IMR-90 (cell line): ENCODE measurements at regions not wholly inside any gene's neighbourhood (a gene's known extent, or its start where the extent isn't known, plus 50 kb on each side); places are given as distances from the start of the nearest gene placed in this dataset.

Source experiments
- BHLHE40 ChIP-seq: fragments of 150-350 bp; IDR thresholded peaks from 2 replicates; pipeline ENCODE4 v1.6.1; 2016; ENCODE audit warnings: mild to moderate bottlenecking, low read depth, low read length
- CTCF ChIP-seq: conservative IDR thresholded peaks from 2 replicates; pipeline ENCODE4 v1.5.1; 2012; ENCODE audit warnings: mild to moderate bottlenecking, low read depth, low read length, improper control_type of control experiment
- ELK1 ChIP-seq: fragments of 150-350 bp; IDR thresholded peaks from 2 replicates; pipeline ENCODE4 v1.6.1; 2016; ENCODE audit warnings: low read depth, mild to moderate bottlenecking, low read length, moderate library complexity, borderline replicate concordance
- MAFK ChIP-seq: IDR thresholded peaks from 2 replicates; pipeline ENCODE4 v1.6.1; 2012; ENCODE audit warnings: low read depth, low read length, improper control_type of control experiment
- MXI1 ChIP-seq: IDR thresholded peaks from 2 replicates; pipeline ENCODE4 v1.6.1; 2012; ENCODE audit warnings: low read depth, mild to moderate bottlenecking, low read length, moderate library complexity, borderline replicate concordance
- POLR2A ChIP-seq: IDR thresholded peaks from 2 replicates; pipeline ENCODE4 v1.6.1; 2012; ENCODE audit warnings: mild to moderate bottlenecking, low read depth, low read length
- RAD21 ChIP-seq: IDR thresholded peaks from 2 replicates; pipeline ENCODE4 v1.6.1; 2012; ENCODE audit warnings: low read length, improper control_type of control experiment
- RCOR1 ChIP-seq: IDR thresholded peaks from 2 replicates; pipeline ENCODE4 v1.6.1; 2012; ENCODE audit warnings: mild to moderate bottlenecking, low read length, improper control_type of control experiment; ENCODE audit not compliant: insufficient replicate concordance
- RFX5 ChIP-seq: IDR thresholded peaks from 2 replicates; pipeline ENCODE4 v1.8.0; 2012; ENCODE audit warnings: low read depth, mild to moderate bottlenecking, low read length, moderate library complexity
- SMC3 ChIP-seq: fragments of 150-350 bp; IDR thresholded peaks from 2 replicates; pipeline ENCODE4 v1.6.1; 2016; ENCODE audit warnings: low read depth, mild to moderate bottlenecking, antibody characterized with exemption, low read length, moderate library complexity
- USF2 ChIP-seq: fragments of 150-350 bp; IDR thresholded peaks from 2 replicates; pipeline ENCODE4 v1.6.1; 2017; ENCODE audit warnings: mild to moderate bottlenecking, antibody characterized with exemption, low read length, low read depth

- TF ChIP-seq RFX5, result no peak
- no peak for TF ChIP-seq CTCF
- TF ChIP-seq SMC3, result no peak
- no peak for TF ChIP-seq ELK1
- no peak for TF ChIP-seq POLR2A
- TF ChIP-seq MXI1, result no peak
- no peak for TF ChIP-seq USF2
- no peak for TF ChIP-seq RCOR1
- no peak for TF ChIP-seq BHLHE40
- no peak for TF ChIP-seq MAFK
- TF ChIP-seq RAD21, result no peak
These were observed 947.8 kb downstream of the NR2F1-AS1 start for GRCh38 chr5:92633176-92633575.
